ENCODE measurements at regions not wholly inside any gene's neighbourhood (a gene's known extent, or its start where the extent isn't known, plus 50 kb on each side); places are given as distances from the start of the nearest gene placed in this dataset.

DNA sequence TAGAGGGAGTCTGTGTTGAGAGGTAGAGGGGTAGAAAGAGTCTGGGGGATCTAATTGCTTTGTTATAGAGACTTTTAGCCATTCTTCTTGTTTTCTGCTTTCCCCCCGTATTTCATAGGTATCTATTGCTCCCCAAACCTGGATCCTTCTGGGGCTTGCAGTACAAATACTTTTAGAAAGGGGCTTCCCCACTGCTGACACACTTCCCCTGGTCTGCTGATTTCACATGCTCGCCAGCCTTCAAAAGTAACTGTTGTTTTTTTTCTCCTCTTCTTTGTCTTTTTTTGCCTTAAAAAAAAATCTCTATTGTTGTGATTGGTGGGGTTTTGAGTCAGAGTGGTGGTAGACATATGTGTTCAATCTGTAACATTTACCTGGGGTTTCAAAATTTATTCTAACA lies 300.6 kb upstream of the AZI2 start:
- DNase-seq, result no peak

DNA sequence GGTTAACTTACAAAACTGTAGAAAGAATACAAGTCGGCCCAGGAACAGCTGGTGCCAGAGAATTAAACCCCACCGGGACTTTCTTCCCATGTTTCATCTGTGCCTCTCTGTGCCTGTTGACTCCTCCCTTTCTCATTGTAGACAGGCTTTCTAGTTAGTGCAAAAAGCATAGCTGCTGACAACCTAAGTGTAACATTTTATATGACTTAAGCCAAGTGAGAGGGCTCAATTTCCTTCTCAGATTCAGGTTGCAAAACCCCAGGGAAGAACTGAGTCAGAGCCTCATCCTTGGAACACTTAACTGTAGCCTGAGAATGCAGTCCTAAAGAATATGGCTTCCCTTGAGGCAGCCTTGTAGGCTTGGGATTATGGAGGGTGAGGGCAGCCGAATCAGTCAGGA lies 302.5 kb upstream of the AZI2 start:
- no peak for DNase-seq

DNA sequence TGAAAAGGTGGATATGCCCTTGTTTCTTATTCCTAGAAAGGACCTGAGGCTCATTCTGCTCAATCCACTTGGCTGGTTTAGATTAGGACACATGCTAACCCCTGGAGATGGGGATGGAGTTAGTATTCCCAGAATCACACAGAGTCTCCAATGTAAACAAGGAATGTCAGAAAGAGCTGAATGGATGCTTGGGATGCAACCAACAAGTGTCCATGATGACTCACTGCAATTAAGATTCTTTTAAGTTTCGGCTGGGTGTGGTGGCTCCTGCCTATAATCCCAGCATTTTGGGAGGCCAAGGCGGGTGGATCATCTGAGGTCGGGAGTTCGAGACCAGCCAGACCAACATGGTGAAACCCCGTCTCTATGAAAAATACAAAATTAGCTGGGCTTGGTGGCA lies 315.5 kb upstream of the AZI2 start:
- DNase-seq, result no peak

DNA sequence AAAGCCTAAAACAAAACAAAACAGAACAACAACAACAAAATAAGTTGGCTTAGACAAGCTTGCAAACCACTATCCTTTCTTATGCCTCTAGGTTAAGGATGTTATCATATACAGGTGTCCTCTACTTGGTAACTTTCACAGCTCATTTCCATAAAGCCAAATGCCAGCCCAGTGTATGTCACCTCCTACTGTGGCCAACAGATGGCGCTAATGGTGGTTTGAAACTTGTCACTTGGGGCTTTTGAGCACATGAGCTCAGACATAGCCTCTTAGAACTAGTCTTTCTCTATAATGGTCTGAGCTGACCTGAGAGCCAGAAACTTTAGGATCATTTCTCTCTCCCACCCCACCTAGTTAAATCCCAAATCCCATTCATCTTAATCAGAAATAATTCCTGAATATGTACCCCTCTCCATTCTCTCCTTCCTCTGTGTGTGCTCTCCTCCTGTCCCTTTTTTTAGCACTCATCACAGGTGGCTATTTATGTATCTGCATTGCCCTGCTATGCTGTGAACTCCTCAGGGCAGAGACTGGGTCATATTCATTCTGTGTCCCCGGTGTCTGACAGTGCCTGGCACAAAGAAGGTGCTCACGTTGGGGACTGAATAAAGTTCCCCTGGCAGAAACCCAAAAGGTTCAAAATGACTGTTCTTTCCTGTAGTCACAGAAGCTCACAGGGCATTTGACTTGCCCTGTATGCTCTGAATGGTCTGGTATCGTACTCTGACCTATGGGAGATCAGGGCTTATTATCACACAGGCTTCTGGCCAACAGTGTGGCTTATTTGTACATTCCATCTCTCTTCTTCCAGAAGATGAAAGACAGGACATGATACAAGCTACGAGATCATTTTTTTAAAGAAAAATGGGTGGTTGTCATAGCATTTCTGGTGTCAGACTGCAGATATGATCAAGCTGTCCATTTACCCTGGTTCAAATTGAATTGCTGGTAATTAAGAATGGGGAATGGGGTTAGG lies 319.3 kb upstream of the AZI2 start:
- peak; percentile 47 to 51 for DNase-seq

DNA sequence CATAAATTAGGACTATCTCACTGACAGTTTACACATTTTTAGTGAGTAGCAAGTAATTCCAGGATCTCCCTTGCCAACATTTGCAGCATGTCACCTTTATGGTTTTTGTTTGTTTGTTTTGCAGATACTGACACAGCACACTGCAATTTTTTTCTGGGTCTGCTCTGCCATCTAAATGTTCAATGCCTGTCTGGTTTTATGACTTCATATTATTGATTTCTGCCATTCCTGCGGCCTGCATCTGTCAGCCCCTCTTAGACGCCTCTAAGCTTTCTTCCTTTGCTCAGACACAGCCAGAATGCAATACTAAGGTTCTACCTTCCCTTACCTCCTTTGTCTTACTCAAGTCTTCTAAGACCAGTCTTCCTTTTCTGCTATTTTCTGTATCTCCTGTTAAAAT lies 321.2 kb upstream of the AZI2 start:
- DNase-seq, result no peak

DNA sequence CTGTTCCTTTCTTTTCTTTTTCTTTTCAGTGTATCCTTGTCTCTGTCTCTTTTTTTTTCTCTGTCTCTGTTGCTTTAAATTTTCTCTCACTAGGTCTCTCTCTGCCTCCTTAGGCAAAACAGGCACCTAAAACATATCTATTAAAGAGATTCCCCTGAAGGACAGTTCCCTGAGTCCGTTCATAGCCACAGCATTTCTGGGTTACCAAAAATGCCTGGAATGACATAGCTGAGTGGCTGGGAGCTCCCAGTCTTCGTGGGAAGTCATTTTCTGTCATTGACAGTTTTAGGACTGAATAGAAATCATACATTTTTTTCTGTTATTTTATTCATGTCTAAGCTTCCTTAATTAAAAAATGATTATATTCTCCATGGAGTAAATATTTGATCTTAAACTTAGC lies 323.8 kb upstream of the AZI2 start:
- DNase-seq, result no peak

DNA sequence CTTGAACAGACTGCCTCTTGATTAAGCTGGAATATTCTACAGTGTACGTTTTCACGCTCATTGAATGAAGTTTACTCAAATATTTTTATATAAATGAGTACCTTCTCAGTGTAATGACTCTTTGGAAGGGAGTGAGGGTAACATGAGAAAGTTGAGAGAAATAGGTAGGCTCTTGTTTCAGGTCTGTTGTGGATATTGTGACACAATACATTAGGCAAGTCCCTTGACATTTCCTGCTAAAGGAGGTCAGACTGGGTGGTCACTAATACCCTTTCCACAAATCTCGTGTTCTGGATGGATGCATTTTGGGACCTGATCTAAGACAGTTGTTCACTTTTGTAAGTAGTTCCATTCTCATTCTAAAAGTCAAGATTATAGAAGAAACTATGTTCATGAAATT lies 324.8 kb upstream of the AZI2 start:
- no peak for DNase-seq

DNA sequence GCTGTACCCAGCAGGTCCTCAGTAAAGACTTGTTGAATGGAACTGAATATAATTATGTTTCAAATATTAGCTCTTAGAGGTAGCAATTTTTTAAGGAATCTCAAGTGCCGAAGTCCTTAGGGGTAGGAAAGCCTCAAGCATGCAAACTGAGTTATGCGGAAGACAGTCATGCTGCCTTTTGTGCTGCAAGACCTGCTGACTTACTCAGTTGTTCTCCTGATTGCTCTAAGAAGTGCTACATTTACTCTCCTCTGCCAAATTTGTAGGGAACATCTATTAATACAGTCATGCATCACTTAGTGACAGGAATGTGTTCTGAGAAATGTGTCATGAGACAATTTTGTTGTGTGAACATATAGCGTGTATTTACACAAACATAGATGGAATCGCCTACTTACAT lies 325.6 kb upstream of the AZI2 start:
- DNase-seq, result no peak

DNA sequence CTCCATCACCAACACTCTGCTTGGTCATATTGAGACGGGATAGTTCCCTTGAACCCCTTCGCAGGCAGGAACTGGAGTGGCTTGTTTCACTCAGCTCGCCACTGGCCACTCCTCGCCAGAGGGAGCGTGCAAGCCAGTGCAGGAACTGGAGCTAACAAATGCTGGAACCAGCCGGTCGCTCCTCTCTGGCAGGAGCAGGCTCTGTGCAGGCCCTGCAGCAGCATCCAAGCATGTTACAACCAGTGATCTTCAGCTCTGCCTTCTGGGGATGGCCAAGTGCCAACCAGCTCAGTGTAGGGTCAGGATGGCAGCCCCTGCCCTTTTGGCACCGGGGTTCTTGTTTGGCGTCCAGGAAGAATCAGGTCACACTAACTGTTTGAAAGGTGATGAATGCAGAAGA lies 329.0 kb upstream of the AZI2 start:
- DNase-seq, result no peak

DNA sequence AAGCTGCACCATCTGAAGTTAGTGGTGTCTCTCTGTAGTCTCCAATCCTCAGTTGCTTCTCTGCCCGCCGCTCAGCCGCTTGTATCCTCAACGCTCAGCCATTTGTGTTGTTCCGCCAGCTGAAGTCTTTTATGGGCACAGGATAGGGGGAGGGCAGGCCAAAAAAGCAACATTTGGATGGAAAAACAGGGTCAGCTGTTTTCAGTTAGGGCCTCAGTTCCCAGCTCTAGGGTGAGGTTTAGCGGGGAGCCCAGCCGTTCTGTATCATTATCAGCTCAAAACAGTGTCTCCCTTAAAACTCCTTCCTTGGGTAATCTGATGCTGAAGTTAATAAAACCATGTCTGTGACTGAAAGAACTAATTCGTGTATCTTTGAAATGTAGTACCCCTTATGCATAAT lies 329.5 kb upstream of the AZI2 start:
- no peak for DNase-seq

DNA sequence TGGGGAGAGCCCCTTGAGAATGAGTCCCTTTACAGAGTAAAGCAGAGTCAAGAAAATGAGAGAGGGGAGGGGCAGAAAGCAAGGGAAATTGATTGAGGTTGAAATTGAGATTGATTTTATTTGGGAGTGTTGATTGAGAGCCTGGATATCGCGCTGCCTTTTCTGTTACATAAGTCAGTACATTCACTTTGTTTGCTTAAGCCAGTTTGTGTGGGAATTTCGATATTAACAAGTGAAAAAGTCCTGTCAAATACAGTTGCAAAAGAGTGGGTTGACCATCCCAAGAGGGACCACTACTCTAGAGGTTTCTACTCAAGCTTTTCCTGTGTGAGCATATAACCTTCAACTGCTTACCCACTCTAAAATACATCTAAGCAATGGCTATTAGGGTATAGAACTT lies 331.4 kb upstream of the AZI2 start:
- no peak for DNase-seq

DNA sequence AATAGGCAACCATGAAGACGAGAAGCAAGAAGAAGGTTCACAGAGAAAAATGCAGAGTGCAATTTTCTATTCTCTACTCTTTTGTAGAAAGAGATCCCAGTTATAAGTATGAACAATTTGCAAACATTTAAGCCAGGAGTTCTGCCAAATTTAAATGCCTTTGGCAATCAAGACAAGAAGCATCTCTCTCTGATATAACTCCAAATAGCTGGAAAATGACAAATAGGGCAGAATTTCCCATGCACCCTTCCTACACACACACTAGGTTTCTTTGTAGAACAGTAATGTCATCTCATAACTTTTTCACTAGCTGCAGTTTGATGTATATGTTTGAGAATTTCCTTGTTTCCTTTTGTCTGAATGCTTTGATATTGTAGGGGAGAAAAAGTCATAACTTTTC lies 333.5 kb upstream of the AZI2 start:
- no peak for DNase-seq

DNA sequence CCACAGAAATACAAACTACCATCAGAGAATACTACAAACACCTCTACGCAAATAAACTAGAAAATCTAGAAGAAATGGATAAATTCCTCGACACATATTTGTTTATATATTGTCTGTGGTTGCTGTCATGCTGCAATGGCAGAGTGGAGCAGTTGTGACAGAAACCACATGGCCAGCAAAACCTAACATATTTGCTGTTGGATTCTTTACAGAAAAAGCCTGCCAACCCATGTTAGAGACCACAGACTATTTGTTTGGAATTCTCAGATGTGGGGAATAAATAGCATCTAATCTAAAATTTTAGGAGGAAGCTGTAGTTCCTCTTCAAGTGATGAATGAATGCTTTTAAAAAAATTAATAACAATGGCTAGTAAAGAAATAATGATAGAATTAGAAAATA lies 341.6 kb upstream of the AZI2 start:
- DNase-seq, result no peak

DNA sequence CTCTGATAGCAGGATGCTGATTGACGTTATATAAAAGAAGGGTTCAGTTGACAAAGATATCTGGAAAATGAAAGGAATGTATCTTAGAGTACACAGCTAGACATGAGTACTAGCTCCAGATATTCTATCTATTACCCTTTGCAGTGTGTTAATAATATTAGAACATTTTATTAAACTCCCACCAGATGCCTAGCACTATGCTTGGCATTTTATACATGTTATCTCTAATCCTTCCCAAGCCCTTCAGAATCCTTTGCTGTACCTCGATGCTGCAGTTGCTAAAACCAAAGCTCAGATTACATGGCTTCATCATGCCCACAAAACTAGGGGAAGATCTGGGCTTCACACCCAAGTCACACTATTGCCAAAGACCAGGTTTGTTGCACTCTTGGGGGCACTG lies 350.1 kb upstream of the AZI2 start:
- DNase-seq, result no peak

DNA sequence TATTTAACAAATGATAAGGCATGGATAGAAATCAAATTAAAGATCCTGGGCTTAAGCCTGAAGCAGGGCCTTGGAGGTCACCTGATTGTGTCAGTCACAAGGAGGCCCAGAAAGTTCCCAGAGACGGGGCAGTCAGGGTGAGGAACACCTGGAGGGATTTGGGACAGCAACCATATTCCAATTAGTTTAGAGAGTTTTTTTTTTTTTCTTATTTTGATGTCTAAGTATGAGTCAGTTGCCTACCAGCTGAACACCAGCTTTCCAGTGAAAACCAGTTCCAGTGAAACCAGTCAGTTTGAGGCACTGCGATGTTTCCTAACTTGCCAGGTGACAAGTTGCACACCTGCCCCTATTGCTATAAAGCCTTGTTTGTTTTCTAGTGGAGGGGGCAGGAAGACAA lies 350.7 kb upstream of the AZI2 start:
- no peak for DNase-seq

DNA sequence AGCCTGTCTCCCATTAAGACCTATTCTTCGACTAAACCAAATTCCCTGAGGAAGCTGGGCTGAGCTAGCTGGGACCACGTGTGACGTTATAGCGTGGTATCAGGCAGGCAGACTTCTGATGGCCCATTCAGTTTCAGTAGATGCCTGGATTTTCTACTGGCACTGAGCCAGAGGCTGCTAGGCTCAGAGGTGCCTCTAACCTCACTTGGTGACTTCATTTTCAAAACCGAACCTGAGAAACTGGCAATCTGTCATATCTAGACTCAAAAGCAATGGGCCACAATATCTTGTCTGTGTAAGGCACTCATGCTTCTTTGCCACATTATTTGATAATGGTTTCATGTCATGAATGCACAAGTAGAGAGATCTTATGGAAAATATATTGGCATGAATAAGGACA lies 352.1 kb upstream of the AZI2 start:
- DNase-seq, result no peak

DNA sequence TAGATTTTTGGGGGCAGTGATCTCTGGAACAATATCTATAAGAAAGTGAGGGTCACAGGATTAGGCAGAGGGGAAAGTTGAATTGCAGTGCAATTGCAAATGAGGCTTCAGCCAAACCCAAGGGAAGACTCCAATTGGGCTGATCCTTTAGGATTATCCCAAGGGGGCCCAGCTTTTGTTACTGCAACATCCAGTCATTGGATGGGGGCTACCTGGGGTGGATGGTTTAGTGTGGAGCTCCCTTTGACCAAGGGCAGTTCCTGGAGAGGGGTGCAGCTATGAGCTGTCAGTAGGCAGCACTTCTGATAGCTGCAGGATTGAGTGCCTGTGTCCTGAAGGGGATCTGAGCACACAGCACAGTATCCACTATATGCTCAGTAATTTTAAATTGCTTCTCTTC lies 355.2 kb upstream of the AZI2 start:
- no peak for DNase-seq

DNA sequence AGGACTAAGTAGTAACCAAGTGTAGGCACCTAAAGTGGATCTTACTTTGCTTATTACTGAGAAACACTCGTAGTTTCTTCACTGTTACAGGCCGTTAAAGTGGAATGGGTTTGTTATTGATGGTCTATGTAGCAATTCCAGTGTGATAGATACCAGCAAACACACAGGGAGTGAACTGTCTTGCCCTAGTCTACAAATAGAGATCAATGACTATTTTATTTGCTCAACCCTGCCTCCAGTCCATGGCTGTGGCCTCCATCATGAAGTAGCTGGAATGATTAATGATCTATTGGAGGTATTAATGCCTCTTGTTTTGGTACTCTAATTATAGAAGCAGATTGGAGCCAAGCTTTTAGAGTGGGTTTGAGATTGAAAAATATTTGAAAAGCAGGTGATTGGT lies 362.7 kb upstream of the AZI2 start:
- DNase-seq, result no peak

DNA sequence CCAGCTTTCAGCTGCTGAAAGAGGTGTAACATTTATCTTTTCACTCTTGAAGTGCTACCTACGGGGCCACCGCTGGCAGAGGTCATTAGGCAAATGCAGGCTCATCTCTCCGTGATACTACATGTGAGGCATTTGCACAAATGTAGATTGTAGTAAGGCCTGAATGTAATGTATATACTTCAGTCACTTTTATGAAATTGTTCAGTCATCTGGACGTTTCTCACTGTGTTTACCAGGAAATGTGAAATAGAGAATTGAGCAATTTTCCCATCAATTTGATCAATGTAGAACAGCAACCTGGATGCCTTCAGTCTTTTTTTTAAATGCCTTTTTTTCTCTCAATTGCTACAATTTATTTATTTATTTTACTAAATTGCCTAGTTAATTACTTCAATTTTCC lies 368.3 kb upstream of the AZI2 start:
- no peak for DNase-seq

DNA sequence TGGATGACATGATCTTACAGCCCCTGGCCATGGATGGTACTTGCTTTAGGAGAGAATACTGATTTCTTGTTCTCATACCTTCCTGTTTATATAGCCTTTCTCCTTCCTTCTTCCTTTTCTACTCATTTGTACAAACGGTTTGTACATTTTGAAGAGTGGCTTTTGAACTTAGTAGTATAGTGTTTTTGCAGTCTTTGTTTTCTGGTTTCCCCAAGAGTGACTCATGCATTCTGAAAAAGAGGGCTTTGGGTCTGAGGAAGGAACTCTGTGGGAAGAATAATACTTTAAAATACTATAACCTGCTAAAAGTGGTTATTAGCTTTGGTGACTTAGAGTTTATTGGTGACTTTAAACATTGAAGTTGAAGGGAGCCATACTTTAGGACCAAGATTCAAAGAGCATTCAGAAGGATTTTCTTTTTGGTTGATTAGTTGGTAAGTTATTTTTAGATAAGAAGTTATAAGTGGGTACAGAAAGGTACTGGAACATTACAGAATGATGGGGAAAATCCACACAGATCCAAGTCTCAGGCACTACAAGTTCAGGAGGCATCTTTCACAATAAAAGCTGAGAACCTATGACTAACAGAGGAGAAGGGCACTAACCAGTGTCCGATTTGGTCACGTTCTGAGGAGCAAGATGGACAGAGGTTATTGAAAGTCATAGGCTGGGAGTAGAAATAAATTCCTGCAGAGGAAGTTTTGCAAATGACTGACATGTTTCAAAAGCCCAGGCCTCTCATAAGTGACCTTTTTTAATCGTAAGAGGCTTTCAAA lies 369.6 kb upstream of the AZI2 start:
- no peak for DNase-seq

DNA sequence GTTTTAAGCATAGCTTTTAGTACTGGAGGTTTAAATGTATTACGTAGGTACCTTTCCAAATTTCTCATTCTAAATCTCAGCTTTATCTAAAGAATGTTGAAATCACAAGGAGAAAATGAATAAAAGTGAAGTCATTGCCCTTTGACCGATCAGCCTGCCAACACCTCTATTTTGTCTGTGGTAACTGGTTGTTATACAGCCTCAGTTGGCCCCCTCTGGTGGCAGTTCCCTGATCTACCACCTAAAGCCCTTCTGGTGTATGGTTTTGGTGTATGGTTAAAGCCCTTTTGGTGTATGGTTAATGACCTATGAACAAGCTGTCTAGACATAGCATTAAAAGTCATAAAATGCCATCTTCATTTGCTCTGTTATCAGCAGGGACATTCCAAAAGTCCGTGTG lies 378.2 kb upstream of the AZI2 start:
- no peak for DNase-seq

DNA sequence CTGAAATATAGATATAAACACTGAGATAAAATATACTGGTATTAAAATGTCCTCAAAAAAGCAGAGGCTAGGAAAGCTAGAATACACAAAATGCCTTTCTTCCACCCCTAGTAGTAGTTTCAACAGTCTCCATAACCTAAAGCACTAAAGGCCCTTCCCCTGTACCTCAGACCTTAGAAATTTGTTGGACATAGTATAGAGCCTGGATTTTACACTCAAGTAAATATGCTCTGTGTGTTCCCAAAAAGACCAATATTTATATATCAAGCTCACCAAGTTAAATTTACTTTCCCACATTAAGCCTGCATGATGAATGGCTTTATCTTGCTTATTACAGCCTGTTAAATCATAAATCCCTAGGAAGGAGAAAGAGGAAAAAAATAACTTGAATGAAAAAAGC lies 378.7 kb upstream of the AZI2 start:
- no peak for DNase-seq

DNA sequence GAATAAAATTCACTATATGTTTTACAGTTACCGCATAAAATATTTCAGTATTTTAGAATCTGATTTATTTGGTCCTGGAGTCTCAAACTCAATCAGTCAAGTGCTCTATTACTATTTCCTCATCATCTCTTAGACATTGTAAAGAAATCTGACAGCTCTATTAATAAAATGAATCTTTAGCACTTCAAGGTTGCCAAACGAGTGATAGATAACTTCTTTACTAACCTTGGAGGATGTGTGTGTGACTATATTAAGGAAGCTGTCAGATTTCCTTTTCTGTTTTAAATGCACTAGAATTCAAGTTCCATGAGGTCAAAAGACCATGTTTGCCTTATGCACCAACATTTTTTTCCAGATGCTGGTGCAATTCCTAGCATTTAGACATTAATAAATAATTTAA lies 389.8 kb upstream of the AZI2 start:
- no peak for DNase-seq

DNA sequence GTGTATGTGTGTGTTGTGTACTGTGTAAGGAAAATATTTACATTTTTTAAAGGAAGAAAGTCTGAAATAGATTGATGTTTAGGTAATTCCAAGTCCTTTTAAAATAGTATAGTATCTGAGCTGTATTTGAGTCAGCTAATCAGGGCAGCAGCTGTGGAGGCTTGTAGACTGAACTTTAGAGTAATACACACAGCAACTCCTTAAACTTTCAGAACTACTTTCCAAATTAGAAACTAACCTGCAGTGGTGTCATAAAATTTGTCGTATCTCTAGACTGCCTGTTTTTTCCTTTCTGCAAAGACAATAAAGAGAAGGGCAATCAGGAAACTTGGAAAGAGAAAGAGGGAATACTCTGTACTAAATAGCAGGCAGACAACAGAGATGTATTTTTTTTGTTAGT lies 391.0 kb upstream of the AZI2 start:
- no peak for DNase-seq
